Stomach (tissue), 8 donors: ENCODE measurements at regions not wholly inside any gene's neighbourhood (a gene's known extent, or its start where the extent isn't known, plus 50 kb on each side); places are given as distances from the start of the nearest gene placed in this dataset.
A peak's percentile ranks its signal among the peaks of the same experiment; 100 is the strongest.

ENCODE experiments used
- DNase-seq, 2 donors: peaks; one replicate each; pipeline versions ENCODE4 v3.0.0 to v3.0.0-alpha.2; 2013 to 2019
- H3K27ac ChIP-seq, 5 donors: fragments of 200-600 bp in 4 of 5; sonication (generic) in 4 of 5; one replicate each; pipeline ENCODE4 v1.5.1; 2013 to 2019; ENCODE audit warnings: mild to moderate bottlenecking in 1 of 5, moderate library complexity in 1 of 5
- H3K27me3 ChIP-seq, 3 donors: fragments of 200-600 bp; sonication (generic); one replicate each; pipeline ENCODE4 v1.5.1; 2017 to 2019; ENCODE audit warnings: mixed run types in 1 of 3
- H3K36me3 ChIP-seq, 4 donors: fragments of 200-600 bp; sonication (generic); 1 replicate in 3 of 4; 2 replicates in 1 of 4; pipeline ENCODE4 v1.5.1; 2016 to 2019
- H3K4me1 ChIP-seq, 4 donors: fragments of 200-600 bp; sonication (generic); one replicate each; pipeline ENCODE4 v1.5.1; 2016 to 2019
- H3K4me3 ChIP-seq, 4 donors: fragments of 200-600 bp; sonication (generic) in 3 of 4; one replicate each; pipeline ENCODE4 v1.5.1; 2016 to 2019; ENCODE audit warnings: mild to moderate bottlenecking in 1 of 4
- H3K9me3 ChIP-seq, 4 donors: fragments of 200-600 bp; sonication (generic); one replicate each; pipeline ENCODE4 v1.5.1; 2016 to 2019
- CTCF ChIP-seq, 7 experiments: fragments of 450-650 bp in 4 of 7; fragments of 200-600 bp in 3 of 7; sonication (generic) in 3 of 7; IDR thresholded peaks; one replicate each; pipeline ENCODE4 v1.5.1; 2016 to 2019; ENCODE audit warnings: antibody characterized with exemption in 7 of 7, control low read depth in 2 of 7, mild to moderate bottlenecking in 1 of 7
- EP300 ChIP-seq: sonication (generic); formaldehyde crosslinking; IDR thresholded peaks from one replicate; pipeline ENCODE4 v1.6.1; 2017; ENCODE audit warnings: antibody characterized with exemption
- POLR2A ChIP-seq, 4 donors: fragments of 450-650 bp; IDR thresholded peaks; one replicate each; pipeline ENCODE4 v1.6.1; 2016; ENCODE audit warnings: antibody characterized with exemption in 4 of 4, control low read depth in 2 of 4, mild to moderate bottlenecking in 1 of 4, moderate library complexity in 1 of 4
- POLR2AphosphoS5 ChIP-seq, 3 donors: sonication (generic); formaldehyde crosslinking; IDR thresholded peaks; one replicate each; pipeline ENCODE4 v1.6.1; 2016; ENCODE audit warnings: antibody characterized with exemption in 3 of 3
- WGBS, 5 donors: extraction: QIAGEN DNeasy Blood & Tissue Kit in 3 of 5; methylation state at CpG; one replicate each; pipeline versions ENCODE4 v1.1.5 to v1.1.7; 2013 to 2018; 5-methylcytosine and 5-hydroxymethylcytosine counted together
- intact Hi-C: fragments of 100-400 bp; cut with DNase I; formaldehyde crosslinking; loops from one replicate; pipeline ENCODE4 v1.15.1; 2023; ENCODE audit warnings: low total_unique reads
- donor health status: healthy with polysubstance abuse.
- donor health status: Bipolar disorder and iron deficiency.
- donor health status: healthy.

GRCh38 chr13:64000321-64000720 is 2584.7 kb upstream of the PCDH20 start:
- WGBS, 5 donors = 66 to 69% (median 69%) methylated on average over 4 of the region's 4 CpGs
- Histone ChIP-seq H3K36me3 (no peaks in the 10 kb centered on the region), H3K4me3 (no peak overlapping the region), H3K27ac (no peak overlapping the region), H3K9me3 (no peaks in the 10 kb centered on the region), H3K27me3 (no peaks in the 10 kb centered on the region), H3K4me1 (no peaks in the 10 kb centered on the region)
- TF ChIP-seq CTCF (IDR thresholded peaks at IDR 0.05) (no peak), EP300 (no peak), POLR2A (IDR thresholded peaks at IDR 0.05) (no peak), POLR2AphosphoS5 (IDR thresholded peaks at IDR 0.05) (no peak)
- DNase-seq = no peak
- intact Hi-C loops = no loop called here

GRCh38 chr13:63999614-64000305 is 2584.1 kb upstream of the PCDH20 start:
- Histone ChIP-seq H3K27ac (no peak overlapping the region), H3K36me3 (no peaks in the 10 kb centered on the region), H3K4me3 (no peak overlapping the region), H3K9me3 (no peaks in the 10 kb centered on the region), H3K27me3 (no peaks in the 10 kb centered on the region), H3K4me1 (no peaks in the 10 kb centered on the region)
- WGBS, 5 donors = 88 to 94% (median 92%) methylated on average over 3 of the region's 3 CpGs
- intact Hi-C loops = no loop called here
- peak in 1 of 2 donors; percentile 3 for DNase-seq
- TF ChIP-seq POLR2AphosphoS5 (IDR thresholded peaks at IDR 0.05) = no peak
- TF ChIP-seq CTCF (IDR thresholded peaks at IDR 0.05) = no peak
- TF ChIP-seq EP300 = no peak
- no peak for TF ChIP-seq POLR2A (IDR thresholded peaks at IDR 0.05)

GRCh38 chr13:63983366-63983765 is 2567.7 kb upstream of the PCDH20 start:
- Histone ChIP-seq H3K27ac (no peak overlapping the region), H3K9me3 (peaks cover 0 to 7% (median 0%) of the 10 kb centered on the region in 4 donors), H3K4me3 (no peak overlapping the region), H3K36me3 (no peaks in the 10 kb centered on the region), H3K27me3 (no peaks in the 10 kb centered on the region), H3K4me1 (no peaks in the 10 kb centered on the region)
- intact Hi-C loops = no loop called here
- WGBS, 5 donors = 63 to 77% (median 71%) methylated on average over 1 of the region's 1 CpG
- TF ChIP-seq CTCF (IDR thresholded peaks at IDR 0.05) = no peak
- no peak for TF ChIP-seq POLR2A (IDR thresholded peaks at IDR 0.05)
- TF ChIP-seq POLR2AphosphoS5 (IDR thresholded peaks at IDR 0.05) = no peak
- no peak for TF ChIP-seq EP300
- DNase-seq = no peak

- DNase-seq = no peak
- H3K27ac ChIP-seq = no peak overlapping the region
- no peak for TF ChIP-seq POLR2A (IDR thresholded peaks at IDR 0.05)
- no peak for TF ChIP-seq EP300
- no peak for TF ChIP-seq POLR2AphosphoS5 (IDR thresholded peaks at IDR 0.05)
- TF ChIP-seq CTCF (IDR thresholded peaks at IDR 0.05) = no peak
- no peak overlapping the region for H3K4me3 ChIP-seq
- intact Hi-C loops = no loop called here
- no peaks in the 10 kb centered on the region for H3K4me1 ChIP-seq
- H3K9me3 ChIP-seq = peaks cover 0 to 7% (median 0%) of the 10 kb centered on the region in 4 donors
- H3K36me3 ChIP-seq = no peaks in the 10 kb centered on the region
- no peaks in the 10 kb centered on the region for H3K27me3 ChIP-seq
Measured at GRCh38 chr13:63979951-63980350, 2564.3 kb upstream of the PCDH20 start.
